RWPE1 (cell line): ENCODE measurements at regions not wholly inside any gene's neighbourhood (a gene's known extent, or its start where the extent isn't known, plus 50 kb on each side); places are given as distances from the start of the nearest gene placed in this dataset.

ENCODE experiments used
- CTCF ChIA-PET: fragments of 350-600 bp; sonication (Branson Sonifier 250); formaldehyde crosslinking; extraction: SDS; loops from one replicate; lab custom pipeline; 2021; lab: Yijun Ruan, JAX
- POLR2A ChIA-PET: fragments of 400-600 bp; formaldehyde crosslinking; extraction: SDS; loops from one replicate; lab custom pipeline; 2020; ENCODE audit warnings: antibody characterized with exemption; ENCODE audit not compliant: low non-redundant PET; lab: Yijun Ruan, JAX
- DNase-seq: peaks from one replicate; pipeline ENCODE4 v3.0.0; 2012; ENCODE audit warnings: low spot score
- H3K27ac ChIP-seq: fragments of 450-650 bp; 2 replicates; pipeline ENCODE4 v1.5.1; 2017
- CTCF ChIP-seq: fragments of 450-650 bp; conservative IDR thresholded peaks from 2 replicates; pipeline ENCODE4 v1.5.1; 2017; ENCODE audit warnings: low read depth, mild to moderate bottlenecking

DNA sequence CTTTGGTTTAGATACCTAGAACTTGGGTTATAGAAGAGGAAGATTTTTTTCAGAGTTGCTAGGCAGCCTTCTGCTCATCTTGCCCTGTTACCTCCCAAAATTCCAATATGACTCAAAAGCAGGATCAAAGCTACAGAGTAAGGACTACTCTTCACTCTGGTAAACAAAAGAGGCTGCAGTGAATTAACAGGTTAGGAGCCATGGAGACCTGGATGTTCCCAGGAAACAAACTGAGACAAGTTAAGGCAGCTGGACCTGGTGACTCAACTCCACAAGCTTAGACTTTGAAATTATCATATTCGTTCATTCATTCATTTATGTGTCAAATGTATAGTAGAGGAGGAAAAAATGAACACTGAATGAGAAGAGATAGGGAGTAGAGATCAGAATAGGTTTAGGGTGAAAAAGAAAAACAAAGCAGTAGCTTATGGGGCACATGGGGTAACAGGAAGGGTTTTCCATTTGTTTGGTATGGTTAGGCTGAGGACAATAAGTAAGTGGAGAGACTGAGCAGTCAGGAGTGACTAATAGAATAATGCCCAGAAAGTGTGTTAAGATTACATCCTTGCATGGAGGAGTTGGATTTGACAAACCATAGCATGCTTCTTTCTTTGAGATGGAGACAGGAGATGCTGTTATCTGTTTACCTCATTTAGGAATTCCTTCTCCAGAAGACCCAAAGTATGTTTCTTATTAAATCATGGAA is 464.0 kb upstream of the ZNF608 start:
- H3K27ac ChIP-seq = no peak overlapping the region
- peak; percentile 75 for DNase-seq
- TF ChIP-seq CTCF = no peak
- ChIA-PET POLR2A (interaction anchor here (0.6 kb wide), 1 partner anchor 453 kb away, joined by 6 read pairs; no protein-coding TSS in a partner anchor), CTCF (interaction anchor here (0.6 kb wide), 1 partner anchor 10 kb away, joined by 5 read pairs; no protein-coding TSS in a partner anchor)

- ChIA-PET CTCF (no interaction called here), POLR2A (no interaction called here)
- H3K27ac ChIP-seq = no peak overlapping the region
- DNase-seq = no peak
- no peak for TF ChIP-seq CTCF
Observed at GRCh38 chr5:125214080-125214479, 467.6 kb upstream of the ZNF608 start.

DNA sequence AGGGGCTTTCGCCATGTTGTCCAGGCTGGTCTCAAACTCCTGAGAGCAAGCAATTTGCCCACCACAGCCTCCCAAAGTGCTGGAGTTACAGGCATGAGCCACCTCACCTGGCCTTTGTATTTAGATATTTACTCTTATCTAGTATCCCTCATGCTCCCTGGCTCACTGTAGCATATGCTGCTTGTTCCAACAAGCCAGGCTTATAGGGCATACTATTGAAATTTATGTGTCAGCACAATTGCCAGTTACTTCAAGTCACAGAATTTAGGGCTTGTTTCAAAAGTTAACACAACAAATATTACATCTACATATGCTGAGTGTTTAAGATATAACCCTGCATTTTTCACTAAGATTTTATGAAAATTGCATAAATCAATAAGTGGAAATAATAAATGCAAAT is 469.2 kb upstream of the ZNF608 start:
- POLR2A ChIA-PET = no interaction called here
- no peak for TF ChIP-seq CTCF
- CTCF ChIA-PET = no interaction called here
- DNase-seq = peak; percentile 7
- H3K27ac ChIP-seq = no peak overlapping the region

GRCh38 chr5:125219710-125220109 is 473.3 kb upstream of the ZNF608 start:
- no peak overlapping the region for H3K27ac ChIP-seq
- no peak for TF ChIP-seq CTCF
- ChIA-PET POLR2A (no interaction called here), CTCF (no interaction called here)
- no peak for DNase-seq

DNA sequence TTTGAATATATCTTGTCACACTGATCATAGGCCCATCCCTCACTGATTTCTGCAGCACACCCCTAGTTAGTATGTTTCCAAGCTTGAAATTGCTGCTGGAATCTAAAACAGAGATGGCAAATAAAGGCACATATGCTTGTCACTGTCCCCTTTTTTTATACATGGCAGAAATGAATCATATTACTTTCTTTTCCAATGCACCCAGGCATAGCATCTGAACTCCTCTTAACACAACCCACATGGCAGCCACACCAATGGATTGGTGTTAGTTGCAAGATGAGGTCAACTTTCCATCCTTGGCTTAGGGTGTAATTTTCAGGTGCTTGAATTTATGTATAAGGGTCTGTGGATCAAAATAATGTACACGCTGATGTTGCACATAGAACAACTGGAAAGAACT is 473.8 kb upstream of the ZNF608 start:
- no peak for DNase-seq
- POLR2A ChIA-PET = no interaction called here
- no peak overlapping the region for H3K27ac ChIP-seq
- CTCF ChIA-PET = interaction anchor here (0.7 kb wide), 1 partner anchor 10 kb away, joined by 5 read pairs; no protein-coding TSS in a partner anchor
- no peak for TF ChIP-seq CTCF

GRCh38 chr5:125222597-125223240 is 476.3 kb upstream of the ZNF608 start:
- no peak overlapping the region for H3K27ac ChIP-seq
- POLR2A ChIA-PET = no interaction called here
- no peak for TF ChIP-seq CTCF
- CTCF ChIA-PET = no interaction called here
- DNase-seq = no peak
